ENCODE measurements at regions not wholly inside any gene's neighbourhood (a gene's known extent, or its start where the extent isn't known, plus 50 kb on each side); places are given as distances from the start of the nearest gene placed in this dataset.

- DNase-seq, result no peak
Measured at GRCh38 chr22:47740109-47740805, 977.8 kb downstream of the TBC1D22A start.

- DNase-seq, result no peak
Measured at GRCh38 chr22:47739291-47740015, 977.0 kb downstream of the TBC1D22A start.

GRCh38 chr22:47738472-47739013 is 976.1 kb downstream of the TBC1D22A start:
- DNase-seq, result no peak

GRCh38 chr22:47736186-47737034 is 974.0 kb downstream of the TBC1D22A start:
- DNase-seq, result no peak

- DNase-seq, result no peak
Measured at GRCh38 chr22:47734511-47734910, 972.1 kb downstream of the TBC1D22A start.

- DNase-seq, result no peak
Measured at GRCh38 chr22:47727641-47728040, 965.2 kb downstream of the TBC1D22A start.

GRCh38 chr22:47724751-47725150 is 962.3 kb downstream of the TBC1D22A start:
- no peak for DNase-seq

- DNase-seq, result no peak
Measured at GRCh38 chr22:47724030-47724429, 961.6 kb downstream of the TBC1D22A start.

GRCh38 chr22:47718337-47718736 is 955.9 kb downstream of the TBC1D22A start:
- DNase-seq, result no peak

- DNase-seq, result no peak
Measured at GRCh38 chr22:47716890-47717615, 954.6 kb downstream of the TBC1D22A start.

- no peak for DNase-seq
Measured at GRCh38 chr22:47715866-47716578, 953.6 kb downstream of the TBC1D22A start.

- no peak for DNase-seq
Measured at GRCh38 chr22:47713941-47714340, 951.5 kb downstream of the TBC1D22A start.

- no peak for DNase-seq
Measured at GRCh38 chr22:47710135-47710534, 947.7 kb downstream of the TBC1D22A start.

- DNase-seq, result no peak
Measured at GRCh38 chr22:47705350-47705749, 942.9 kb downstream of the TBC1D22A start.

GRCh38 chr22:47698906-47699305 is 936.5 kb downstream of the TBC1D22A start:
- DNase-seq, result no peak

GRCh38 chr22:47697861-47698260 is 935.4 kb downstream of the TBC1D22A start:
- DNase-seq, result no peak

GRCh38 chr22:47696776-47697175 is 934.3 kb downstream of the TBC1D22A start:
- no peak for DNase-seq

- no peak for DNase-seq
Measured at GRCh38 chr22:47695176-47695575, 932.7 kb downstream of the TBC1D22A start.

- no peak for DNase-seq
Measured at GRCh38 chr22:47694536-47695130, 932.2 kb downstream of the TBC1D22A start.

GRCh38 chr22:47693606-47694005 is 931.2 kb downstream of the TBC1D22A start:
- DNase-seq, result no peak

- no peak for DNase-seq
Measured at GRCh38 chr22:47692811-47693210, 930.4 kb downstream of the TBC1D22A start.
